ENCODE measurements at regions not wholly inside any gene's neighbourhood (a gene's known extent, or its start where the extent isn't known, plus 50 kb on each side); places are given as distances from the start of the nearest gene placed in this dataset.
"Not testable (repeated sequence)": the region's sequence is repeated elsewhere in the genome, so short reads cannot be mapped to it uniquely, and the experiment has no call there.

DNA sequence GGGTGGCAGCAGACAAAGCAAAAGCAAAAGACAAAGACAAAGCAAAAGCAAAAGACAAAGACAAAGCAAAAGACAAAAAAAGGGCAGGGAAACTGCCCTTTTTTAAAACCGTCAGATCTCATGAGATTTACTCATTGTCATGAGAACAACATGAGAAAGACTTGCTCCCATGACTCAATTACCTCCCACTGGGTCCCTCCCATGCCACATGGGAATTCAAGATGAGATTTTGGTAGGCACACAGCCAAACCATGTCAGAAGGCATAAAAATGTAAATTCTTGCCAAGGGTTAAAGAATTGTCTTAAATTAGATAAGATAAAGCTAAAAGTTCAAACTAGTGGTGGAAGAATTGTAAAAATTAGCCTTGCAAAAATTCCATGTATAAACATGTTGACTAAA, 419.7 kb downstream of the TRAM1L1 start:
- no peak for DNase-seq (ENCODE audit: low read depth)

DNA sequence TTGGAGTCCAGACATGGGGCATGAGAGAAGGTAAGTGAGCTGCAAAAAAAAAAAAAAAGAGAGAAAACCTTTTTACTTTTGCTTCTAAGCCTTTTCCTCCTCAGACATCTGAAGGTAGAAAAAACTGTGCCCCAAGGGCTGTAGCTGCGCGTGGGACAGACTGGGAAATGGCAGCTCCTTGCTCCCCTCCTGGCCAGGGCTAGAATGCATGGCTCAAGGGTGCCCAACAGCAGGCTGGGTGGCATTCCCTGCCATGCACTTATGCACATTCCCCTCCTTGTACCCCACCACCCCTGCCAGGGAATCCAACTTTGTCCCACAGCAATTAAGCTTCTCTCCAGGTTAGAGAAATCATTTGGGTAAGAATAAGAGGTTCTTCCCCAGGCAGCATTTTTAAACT, 421.2 kb downstream of the TRAM1L1 start:
- DNase-seq (ENCODE audit: low read depth) = no peak

DNA sequence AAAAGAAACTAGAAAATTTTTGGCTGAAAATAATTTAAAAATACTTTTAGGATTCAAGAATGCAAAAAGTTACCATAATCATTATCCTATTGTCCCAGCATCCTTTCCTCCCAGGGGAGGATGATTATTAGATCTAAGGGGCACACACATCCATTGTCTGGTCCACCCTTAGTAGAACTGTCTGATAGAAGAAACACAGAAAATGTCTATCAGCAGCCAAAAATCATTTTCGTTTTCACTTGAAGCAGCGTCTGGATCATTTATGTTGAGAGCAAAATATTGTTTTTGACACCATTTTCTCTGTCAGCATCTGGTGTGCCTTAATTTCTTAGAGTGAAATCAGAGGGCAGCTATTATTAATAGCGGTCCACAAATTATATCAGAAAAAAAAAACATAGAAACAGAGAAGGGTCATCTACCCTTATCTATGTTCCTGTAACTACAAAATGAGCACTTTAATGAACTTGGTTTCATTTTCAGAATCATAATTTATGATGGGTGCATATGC, 446.3 kb downstream of the TRAM1L1 start:
- no peak for DNase-seq (ENCODE audit: low read depth)

DNA sequence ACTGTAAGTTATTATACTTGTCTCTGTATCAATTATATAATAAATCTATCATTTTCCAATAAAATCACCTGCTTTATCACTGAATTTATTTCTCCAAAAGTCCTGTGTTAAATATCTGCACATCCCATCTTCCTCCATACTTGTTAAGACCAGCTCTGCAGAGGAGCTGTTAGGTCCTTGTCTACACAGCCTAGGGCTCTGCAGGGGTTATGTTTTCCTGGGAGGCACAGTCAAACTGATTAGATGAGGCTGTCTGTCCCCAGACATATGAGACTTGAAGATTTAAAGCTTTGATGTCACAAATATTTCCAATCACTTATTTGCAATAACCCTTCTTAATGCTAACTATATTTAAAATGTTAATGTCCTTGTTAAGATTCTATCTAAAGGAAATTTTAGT, 446.8 kb downstream of the TRAM1L1 start:
- DNase-seq (ENCODE audit: low read depth) = no peak

DNA sequence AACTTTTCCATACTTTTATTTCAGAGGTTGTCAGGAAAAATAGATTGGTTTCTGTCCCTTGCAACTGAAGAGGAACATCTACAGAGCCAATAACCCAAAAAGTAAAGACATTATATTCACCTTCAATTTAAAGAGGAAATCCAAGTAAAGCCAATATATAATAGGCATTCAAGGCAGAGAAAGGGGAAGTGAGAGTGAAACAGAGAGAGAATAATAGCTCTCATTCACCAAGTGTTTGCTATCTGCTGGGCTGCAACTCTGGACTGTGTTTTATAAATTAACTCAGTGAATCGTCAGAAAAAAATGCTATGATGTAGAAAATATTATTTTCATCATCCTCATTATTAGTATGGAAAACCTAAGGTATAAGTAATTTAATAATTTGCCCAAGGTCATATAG, 448.5 kb downstream of the TRAM1L1 start:
- no peak for DNase-seq (ENCODE audit: low read depth)

DNA sequence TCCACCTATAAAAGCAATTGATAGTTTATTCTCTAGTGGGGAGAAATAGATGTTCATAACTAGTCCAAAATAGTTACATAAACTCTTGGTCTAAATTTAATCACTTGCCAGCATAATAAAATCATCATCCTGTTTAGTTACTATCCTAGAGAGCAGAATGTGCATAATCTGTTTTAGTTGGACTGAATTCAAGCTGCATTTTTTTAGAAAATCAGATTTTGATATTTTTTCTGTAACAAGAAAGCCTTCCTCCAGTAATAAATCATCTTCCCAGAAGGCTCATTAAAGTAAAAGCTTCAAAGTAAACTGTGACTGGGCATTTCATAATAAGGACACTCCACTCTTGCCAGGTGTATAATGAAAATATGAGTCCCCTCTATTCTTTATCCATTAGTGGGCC, 453.1 kb downstream of the TRAM1L1 start:
- DNase-seq (ENCODE audit: low read depth) = no peak

DNA sequence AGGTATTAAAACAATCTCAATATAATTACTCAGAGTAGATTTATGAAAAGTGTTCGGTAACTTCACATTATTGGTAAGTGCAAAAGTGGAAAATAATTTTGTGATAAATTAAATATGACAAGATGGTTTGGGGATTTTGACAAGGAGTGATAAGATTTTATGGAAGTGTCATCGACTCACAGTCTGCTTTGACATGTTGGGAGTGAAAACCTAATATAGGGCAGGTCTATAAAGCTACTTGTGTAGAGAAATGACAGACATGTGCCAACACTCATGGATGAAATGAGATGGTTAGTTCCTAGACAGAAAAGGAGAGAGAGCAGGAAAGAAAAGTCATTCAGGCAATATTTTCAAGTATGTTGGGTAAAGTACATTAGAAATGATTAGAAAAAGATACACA, 456.8 kb downstream of the TRAM1L1 start:
- no peak for DNase-seq (ENCODE audit: low read depth)

DNA sequence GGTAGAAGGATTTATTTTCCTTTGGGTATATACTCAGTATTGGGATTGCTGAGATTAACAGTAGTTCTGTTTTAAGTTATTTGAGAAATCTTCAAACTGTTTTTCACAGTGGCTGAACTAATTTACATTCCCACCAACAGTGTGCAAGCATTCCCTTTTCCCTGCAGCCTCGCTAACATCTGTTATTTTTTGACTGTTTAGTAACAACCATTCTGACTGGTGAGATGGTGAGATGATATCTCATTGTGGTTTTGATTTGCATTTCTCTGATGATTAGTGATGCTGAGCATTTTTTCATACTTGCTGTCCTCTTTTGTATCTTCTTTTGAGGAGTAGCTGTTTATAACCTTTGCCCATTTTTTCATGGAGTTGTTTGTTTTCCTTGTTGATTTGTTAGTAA, 457.8 kb downstream of the TRAM1L1 start:
- no peak for DNase-seq (ENCODE audit: low read depth)

DNA sequence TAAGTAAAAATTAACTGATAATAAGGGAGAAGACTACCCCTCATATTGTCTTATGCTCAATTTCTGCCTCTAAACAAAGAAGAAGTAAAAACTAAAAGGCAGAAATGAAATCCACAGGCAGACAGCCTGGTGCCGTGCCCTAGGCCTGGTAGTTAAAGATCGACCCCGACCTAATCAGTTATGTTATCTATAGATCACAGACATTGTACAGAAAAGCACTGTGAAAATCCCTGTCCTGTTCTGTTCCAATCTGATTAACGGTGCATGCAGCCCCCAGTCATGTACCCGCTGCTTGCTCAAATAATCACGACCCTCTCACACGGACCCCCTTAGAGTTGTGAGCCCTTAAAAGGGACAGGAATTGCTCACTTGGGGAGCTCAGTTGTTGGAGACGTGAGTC, 465.9 kb downstream of the TRAM1L1 start:
- not testable (repeated sequence) for DNase-seq (ENCODE audit: low read depth)

DNA sequence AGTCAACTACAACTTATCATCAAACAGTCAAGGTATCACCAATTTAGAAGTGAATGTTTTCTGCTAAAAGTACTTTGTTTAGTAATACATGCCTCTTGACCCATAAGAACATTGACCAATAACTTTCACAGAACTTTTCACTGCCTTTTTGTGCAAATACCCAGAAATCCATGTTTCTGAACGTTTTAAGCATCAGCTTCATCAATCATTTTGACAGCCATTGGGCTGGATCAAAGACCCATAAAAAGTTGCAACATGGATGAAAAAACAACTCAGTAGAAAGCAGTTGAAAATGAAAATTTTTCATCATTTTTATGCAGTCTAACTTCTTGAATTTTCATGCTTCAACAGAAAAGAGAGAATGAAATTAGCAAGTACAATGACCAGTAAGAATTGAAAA, 466.7 kb downstream of the TRAM1L1 start:
- DNase-seq (ENCODE audit: low read depth) = no peak

DNA sequence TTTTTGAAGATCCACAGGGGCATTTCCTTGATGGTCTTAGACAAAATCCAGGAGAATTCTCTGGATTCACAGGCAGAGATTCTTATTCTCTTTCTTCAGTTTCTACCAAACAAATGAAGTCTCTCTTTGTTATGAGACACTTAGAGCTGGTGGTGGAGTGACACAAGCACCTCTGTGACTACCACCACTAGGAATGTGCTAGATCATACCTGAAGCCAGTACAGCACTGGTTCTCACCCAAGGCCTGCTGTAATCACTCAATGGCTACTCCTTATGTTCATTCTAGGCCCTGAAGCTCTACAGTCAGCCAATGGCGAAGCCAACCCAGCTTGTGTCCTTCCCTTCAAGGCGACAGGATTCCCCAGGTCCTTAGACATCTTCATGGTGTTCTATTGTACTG, 482.3 kb downstream of the TRAM1L1 start:
- DNase-seq (ENCODE audit: low read depth) = no peak

DNA sequence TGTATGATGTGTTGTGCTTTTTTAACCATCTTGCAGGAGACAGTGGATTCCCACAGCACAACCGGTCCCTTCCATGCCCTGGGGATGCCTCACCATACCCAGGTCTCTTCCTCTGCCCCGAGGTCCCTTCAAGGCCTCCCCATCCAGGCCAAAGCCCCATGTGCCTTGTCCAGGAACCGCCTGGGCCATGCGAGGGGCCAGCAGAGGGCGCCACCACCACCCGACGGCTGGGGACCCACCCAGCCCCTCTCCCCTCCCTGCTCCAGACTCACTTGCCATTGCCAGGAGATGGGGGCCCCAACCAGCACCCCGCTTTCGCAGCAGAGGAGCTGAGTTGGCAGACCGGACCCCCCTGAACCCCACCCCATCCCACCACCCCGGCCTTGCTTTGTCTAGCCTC, 485.5 kb downstream of the TRAM1L1 start:
- no peak for DNase-seq (ENCODE audit: low read depth)

DNA sequence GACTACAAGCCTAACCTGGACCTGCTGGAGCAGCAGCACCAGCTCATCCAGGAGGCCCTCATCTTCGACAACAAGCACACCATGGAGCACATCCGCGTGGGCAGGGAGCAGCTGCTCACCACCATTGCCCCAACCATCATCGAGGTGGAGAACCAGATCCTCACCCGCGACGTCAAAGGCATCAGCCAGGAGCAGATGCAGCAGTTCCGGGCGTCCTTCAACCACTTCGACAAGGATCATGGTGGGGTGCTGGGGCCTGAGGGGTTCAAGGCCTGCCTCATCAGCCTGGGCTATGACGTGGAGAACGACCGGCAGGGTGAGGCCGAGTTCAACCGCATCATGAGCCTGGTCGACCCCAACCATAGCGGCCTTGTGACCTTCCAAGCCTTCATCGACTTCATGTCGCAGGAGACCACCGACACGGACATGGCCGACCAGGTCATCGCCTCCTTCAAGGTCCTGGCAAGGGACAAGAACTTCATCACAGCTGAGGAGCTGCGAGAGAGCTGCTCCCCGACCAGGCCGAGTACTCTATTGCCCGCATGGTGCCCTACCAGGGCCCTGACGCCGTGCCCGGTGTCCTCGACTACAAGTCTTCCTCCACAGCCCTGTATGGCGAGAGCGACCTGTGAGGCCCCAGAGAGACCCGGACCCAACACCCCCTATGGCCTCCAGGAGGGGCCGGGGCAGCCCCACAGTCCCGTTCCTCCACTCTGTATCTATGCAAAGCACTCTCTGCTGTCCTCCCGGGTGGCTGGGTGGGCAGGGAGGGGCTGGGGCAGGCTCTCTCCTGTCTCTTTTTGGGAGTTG, 486.2 kb downstream of the TRAM1L1 start:
- DNase-seq (ENCODE audit: low read depth) = no peak

DNA sequence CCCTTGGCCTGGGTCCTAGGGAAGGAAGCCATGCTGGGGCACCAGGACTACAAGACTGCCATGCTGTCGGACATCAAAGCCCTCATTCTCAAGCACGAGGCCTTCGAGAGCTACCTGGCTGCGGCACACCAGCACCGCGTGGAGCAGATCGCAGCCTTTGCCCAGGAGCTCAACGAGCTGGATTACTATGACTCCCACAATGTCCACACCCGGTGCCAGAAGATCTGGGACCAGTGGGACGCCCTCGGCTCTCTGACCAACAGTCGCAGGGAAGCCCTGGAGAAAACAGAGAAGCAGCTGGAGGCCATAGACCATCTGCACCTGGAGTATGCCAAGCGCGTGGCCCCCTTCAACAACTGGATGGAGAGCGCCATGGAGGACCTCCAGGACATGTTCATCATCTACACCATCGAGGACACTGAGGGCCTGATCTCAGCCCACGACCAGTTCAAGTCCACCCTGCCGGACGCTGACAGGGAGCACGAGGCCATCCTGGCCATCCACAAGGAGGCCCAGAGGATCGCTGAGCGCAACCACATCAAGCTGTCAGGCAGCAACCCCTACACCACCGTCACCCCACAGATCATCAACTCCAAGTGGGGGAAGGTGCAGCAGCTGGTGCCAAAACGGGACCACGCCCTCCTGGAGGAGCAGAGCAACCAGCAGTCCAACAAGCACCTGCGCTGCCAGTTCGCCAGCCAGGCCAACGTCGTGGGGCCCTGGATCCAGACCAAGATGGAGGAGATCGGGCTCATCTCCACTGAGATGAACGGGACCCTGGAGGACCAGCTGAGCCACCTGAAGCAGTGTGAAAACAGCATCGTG, 487.0 kb downstream of the TRAM1L1 start:
- DNase-seq (ENCODE audit: low read depth) = no peak

DNA sequence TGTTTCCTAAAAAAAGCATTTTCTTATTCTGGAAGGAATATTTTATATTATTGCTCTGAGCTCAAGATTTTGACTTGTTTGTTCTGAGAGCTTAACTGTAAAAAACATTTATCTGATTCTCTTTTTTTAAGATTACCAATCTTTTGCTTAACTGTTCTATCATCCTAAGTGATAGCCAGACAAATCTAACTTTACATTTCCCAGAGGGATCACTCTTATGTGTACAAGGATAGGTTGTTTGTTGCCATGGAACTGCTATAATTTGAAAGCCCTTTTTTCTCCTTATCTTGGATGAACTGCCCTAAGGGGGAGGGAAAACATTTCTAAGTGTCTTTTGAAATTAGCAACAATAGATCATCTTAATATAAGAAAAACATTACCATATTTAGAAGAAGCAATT, 494.7 kb downstream of the TRAM1L1 start:
- DNase-seq (ENCODE audit: low read depth) = no peak

DNA sequence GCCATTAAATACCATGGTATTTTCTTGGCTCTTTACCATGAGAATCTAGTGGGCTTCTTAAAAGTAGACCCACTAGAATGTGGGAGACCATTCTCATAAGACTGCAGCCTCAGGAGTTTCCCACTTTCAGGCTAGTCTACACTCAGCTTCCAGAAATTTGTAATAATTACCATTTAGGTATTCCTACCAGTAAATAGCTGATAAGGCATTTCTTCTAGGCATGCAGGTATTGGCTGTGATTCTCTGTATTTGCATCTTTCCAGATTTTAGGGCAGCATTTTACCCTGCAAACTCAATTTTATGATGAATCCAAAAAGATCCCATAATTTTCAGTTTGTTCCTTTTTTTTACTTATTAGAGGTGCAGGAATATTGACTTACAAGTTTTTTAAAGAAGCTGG, 496.6 kb downstream of the TRAM1L1 start:
- no peak for DNase-seq (ENCODE audit: low read depth)

DNA sequence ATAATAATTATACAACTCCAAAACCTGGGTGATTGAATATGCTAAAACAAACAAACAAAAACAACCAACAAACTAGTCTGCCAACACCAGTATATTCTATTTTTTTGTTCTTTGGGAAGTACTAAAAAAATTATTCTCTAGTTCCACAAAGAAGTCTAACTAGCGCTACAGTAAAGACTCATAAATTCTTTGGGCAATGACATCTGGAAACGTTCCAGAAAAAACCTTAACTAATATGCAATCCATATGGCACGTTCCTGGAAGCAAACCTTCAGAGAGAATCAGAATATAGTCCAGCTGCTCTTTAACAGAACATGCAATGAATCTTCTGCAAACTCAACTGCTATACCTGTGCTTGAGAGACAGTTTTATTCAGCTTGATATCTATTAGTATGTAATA, 500.1 kb downstream of the TRAM1L1 start:
- DNase-seq (ENCODE audit: low read depth) = no peak

DNA sequence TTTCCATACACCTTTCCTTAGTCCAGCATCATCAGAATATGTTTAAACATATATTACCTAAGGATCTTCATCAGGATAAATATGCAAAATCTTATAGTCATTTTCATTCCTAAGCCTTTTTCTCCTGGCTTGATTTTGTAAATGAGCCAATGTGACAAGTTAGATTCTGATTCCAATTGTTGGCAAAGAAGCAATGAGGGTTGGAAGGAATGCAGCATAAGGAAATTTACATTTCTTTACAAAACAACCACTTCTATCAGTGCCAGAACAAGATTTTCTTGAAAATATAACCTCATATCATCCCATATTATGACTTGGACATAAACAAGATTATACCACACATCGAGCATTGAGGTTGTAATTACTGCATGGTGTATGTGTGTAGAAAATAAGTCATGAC, 508.1 kb downstream of the TRAM1L1 start:
- DNase-seq (ENCODE audit: low read depth) = no peak

DNA sequence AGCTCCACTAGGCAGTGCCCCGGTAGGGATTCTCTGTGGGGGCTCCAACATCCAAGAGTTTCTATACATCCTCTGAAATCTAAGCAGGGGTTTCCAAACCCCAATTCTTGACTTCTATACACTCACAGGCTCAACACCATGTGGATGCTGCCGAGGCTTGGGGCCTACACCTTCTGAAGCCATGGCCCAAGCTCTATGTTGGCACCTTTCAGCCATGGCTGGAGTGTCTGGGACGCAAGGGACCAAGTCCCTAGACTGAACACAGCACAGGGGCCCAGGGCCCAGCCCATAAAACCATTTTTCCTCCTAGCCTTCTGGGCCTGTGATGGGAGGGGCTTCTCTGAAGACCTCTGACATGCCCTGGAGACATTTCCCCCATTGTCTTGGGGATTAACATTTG, 511.8 kb downstream of the TRAM1L1 start:
- DNase-seq (ENCODE audit: low read depth) = no peak

DNA sequence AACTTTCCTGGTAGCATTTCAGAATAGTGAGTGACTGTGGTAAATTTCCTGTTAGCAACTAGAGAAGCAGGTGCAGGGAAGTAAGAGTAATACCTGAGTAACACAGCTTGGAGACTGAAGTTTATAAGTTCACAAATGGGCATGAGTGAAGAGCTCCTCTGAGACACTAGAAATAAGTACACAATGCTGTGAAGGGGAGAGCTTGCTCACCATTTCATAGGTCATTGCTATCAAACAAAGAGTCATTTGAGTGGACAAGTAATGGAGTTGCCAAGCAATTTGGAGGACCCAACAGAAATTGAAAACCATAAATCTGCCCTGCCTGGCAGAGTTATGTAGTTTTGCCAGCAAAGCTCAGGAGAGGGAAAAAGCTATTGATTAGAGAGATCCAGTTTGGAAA, 523.6 kb downstream of the TRAM1L1 start:
- no peak for DNase-seq (ENCODE audit: low read depth)

DNA sequence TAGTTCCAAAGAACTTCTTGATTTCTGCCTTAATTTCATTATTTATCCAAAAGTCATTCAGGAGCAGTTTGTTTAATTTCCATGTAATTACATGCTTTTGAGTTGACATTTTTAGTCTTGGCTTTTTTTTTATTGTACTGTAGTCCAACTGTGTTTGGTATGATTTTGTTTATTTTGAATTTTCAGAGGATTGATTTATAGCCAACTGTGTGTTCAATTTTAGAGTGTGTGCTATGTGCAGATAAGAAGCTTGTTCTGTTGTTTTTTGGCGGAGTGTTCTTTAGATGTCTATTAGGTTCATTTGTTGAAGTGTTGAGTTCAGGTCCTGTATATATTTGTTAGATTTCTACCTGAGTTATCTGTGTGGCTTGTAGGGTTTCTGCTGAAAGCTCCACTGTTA, 533.6 kb downstream of the TRAM1L1 start:
- no peak for DNase-seq (ENCODE audit: low read depth)

DNA sequence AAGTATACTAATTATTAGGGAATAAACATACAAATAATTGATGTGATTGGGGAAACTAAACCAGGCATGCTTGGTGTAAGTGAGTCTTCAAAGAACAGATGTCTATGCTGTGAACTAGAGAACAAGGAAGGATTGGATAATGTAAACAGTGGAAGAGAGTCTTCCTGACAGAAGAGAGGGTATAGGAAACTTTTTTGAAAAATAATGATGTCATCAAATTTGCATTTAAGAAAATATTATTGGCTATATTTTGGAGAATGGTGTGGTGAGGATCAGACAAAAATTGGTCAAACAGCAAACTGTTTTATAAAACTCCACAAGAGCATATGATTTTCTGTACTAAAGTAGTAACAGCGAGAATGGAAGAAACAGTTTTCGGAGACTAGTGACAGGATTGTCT, 537.7 kb downstream of the TRAM1L1 start:
- DNase-seq (ENCODE audit: low read depth) = no peak

DNA sequence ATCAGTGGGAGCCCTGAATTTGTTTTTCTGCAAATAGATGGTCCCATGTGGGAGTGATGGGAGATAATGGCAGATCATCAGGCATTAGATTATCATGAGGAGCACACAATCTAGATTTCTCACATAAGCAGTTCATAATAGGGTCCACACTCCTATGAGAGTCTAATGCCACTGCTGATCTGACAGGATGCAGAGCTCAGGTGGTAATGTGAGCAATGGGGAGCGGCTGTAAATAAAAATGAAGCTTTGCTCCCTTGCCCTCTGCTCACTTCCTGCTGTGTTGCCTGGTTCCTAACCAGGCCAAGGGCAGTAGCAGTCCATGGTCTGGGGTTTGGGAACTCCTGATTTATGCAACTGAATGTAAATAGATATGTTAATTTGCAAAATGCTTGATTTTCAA, 538.6 kb downstream of the TRAM1L1 start:
- DNase-seq (ENCODE audit: low read depth) = no peak
